ENCODE measurements at regions not wholly inside any gene's neighbourhood (a gene's known extent, or its start where the extent isn't known, plus 50 kb on each side); places are given as distances from the start of the nearest gene placed in this dataset.
"Not testable (repeated sequence)": the region's sequence is repeated elsewhere in the genome, so short reads cannot be mapped to it uniquely, and the experiment has no call there.

DNA sequence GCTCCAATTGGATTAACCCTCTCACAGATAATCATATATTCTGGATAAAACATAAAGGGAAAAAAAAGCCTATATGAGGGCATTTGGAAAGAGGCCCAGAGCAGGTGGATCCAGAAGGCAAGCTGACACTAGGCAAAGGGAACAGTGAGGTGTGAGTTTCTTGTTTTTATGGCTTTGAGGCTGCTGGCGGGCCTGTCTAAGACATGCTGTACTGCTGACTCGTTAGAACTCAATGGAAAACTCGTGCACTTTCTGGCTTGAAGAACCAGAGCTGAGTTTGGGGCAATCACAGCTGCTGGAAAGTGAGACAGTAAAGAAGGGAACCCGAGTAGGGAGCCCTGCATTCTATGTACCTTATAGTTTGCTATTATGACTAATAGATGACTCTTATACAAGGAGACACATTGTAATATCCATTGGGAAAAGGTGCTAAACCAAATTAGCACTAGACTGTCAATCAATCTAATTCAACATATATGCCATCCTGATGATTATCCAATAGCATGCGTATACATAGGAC is 637.1 kb downstream of the GATA3 start:
- no TSS peak for BruUV-seq (replicated peaks)
- H3K27ac Mint-ChIP-seq (ENCODE audit: unreplicated experiment) = no peak overlapping the region
- POLR2A ChIA-PET = no interaction called here
- Histone ChIP-seq H3K4me3 (ENCODE audit: low read depth, low read length) (no peak overlapping the region), H3K27me3 (replicated peaks; ENCODE audit: control insufficient read depth, insufficient read depth, low read length) (no peaks in the 10 kb centered on the region), H3K4me1 (no peaks in the 10 kb centered on the region), H3K9me3 (no peaks in the 10 kb centered on the region; the same call in 1 of the 2 replicates), H3K36me3 (ENCODE audit: control insufficient read depth, insufficient read depth, low read length) (no peaks in the 10 kb centered on the region)
- no peaks in the 10 kb centered on the region for H3K4me1 Mint-ChIP-seq (ENCODE audit: low read depth, unreplicated experiment)
- no peaks in the 10 kb centered on the region for H3K36me3 Mint-ChIP-seq (ENCODE audit: insufficient read depth, unreplicated experiment)
- H3K9me3 Mint-ChIP-seq (ENCODE audit: unreplicated experiment) = peaks cover 18% of the 10 kb centered on the region
- TF ChIP-seq, protein P1, sequence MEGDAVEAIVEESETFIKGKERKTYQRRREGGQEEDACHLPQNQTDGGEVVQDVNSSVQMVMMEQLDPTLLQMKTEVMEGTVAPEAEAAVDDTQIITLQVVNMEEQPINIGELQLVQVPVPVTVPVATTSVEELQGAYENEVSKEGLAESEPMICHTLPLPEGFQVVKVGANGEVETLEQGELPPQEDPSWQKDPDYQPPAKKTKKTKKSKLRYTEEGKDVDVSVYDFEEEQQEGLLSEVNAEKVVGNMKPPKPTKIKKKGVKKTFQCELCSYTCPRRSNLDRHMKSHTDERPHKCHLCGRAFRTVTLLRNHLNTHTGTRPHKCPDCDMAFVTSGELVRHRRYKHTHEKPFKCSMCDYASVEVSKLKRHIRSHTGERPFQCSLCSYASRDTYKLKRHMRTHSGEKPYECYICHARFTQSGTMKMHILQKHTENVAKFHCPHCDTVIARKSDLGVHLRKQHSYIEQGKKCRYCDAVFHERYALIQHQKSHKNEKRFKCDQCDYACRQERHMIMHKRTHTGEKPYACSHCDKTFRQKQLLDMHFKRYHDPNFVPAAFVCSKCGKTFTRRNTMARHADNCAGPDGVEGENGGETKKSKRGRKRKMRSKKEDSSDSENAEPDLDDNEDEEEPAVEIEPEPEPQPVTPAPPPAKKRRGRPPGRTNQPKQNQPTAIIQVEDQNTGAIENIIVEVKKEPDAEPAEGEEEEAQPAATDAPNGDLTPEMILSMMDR (IDR thresholded peaks at IDR 0.05; ENCODE audit: insufficient read depth in 1 of 2, low read depth in 1 of 2, low read length in 1 of 2, severe bottlenecking in 1 of 2, unreplicated experiment in 1 of 2) = no peak
- DNase-seq = no peak
- H3K4me3 Mint-ChIP-seq (ENCODE audit: unreplicated experiment) = no peak overlapping the region
- intact Hi-C loops (cut with micrococcal nuclease; ENCODE audit: unreplicated experiment) = no loop called here
- CTCF ChIA-PET = no interaction called here
- H3K27me3 Mint-ChIP-seq (ENCODE audit: insufficient read depth, unreplicated experiment) = peaks cover 3% of the 10 kb centered on the region

DNA sequence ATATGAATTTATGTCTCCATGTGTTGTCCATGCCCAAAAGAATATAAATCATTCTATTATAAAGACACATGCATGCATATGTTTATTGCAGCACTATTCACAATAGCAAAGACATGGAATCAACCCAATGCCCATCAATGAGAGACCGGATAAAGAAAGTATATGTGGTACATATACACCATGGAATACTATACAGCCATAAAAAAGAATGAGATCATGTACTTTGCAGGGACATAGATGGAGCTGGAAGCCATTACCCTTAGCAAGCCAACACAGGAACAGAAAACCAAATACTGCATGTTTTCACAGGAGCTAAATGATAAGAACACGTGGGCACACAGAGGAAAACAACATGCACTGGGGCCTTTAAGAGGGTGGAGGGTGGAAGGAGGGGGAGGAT is 639.1 kb downstream of the GATA3 start:
- H3K36me3 ChIP-seq (ENCODE audit: control insufficient read depth, insufficient read depth, low read length); intact Hi-C loops (cut with micrococcal nuclease; ENCODE audit: unreplicated experiment); BruUV-seq (replicated peaks); H3K27me3 Mint-ChIP-seq (ENCODE audit: insufficient read depth, unreplicated experiment); DNase-seq; H3K4me3 Mint-ChIP-seq (ENCODE audit: unreplicated experiment); H3K4me1 ChIP-seq; H3K27ac Mint-ChIP-seq (ENCODE audit: unreplicated experiment); H3K27me3 ChIP-seq (replicated peaks; ENCODE audit: control insufficient read depth, insufficient read depth, low read length); CTCF ChIA-PET; H3K9me3 ChIP-seq; POLR2A ChIA-PET; H3K4me1 Mint-ChIP-seq (ENCODE audit: low read depth, unreplicated experiment); H3K36me3 Mint-ChIP-seq (ENCODE audit: insufficient read depth, unreplicated experiment); H3K4me3 ChIP-seq (ENCODE audit: low read depth, low read length): not testable (repeated sequence)
- H3K9me3 Mint-ChIP-seq (ENCODE audit: unreplicated experiment) = peaks cover 18% of the 10 kb centered on the region

DNA sequence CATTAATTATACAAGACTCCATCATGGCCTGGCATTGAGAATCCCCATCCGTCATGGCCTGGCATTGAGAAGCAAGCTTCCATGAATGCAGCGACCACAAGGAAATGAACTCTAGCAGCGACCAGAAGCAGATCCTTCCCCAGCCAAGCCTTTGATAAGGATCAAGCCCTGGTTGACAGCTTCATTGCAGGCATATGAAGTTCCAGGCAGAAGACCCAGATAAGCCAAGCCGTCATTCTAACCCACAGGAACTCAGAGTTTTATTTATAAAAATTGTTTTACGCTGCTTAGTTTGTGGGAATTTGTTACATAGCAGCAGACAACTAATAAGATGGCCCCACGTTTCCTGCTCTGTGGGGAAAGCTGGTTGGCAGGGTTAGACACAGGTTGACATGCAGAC is 642.3 kb downstream of the GATA3 start:
- intact Hi-C loops (cut with micrococcal nuclease; ENCODE audit: unreplicated experiment) = no loop called here
- H3K4me1 ChIP-seq = no peaks in the 10 kb centered on the region
- no peak for DNase-seq
- H3K4me3 ChIP-seq (ENCODE audit: low read depth, low read length) = no peak overlapping the region
- Mint-ChIP-seq H3K27me3 (ENCODE audit: insufficient read depth, unreplicated experiment) (no peaks in the 10 kb centered on the region), H3K9me3 (ENCODE audit: unreplicated experiment) (peaks cover 18% of the 10 kb centered on the region), H3K4me3 (ENCODE audit: unreplicated experiment) (no peak overlapping the region), H3K4me1 (ENCODE audit: low read depth, unreplicated experiment) (no peaks in the 10 kb centered on the region), H3K27ac (ENCODE audit: unreplicated experiment) (no peak overlapping the region), H3K36me3 (ENCODE audit: insufficient read depth, unreplicated experiment) (no peaks in the 10 kb centered on the region)
- POLR2A ChIA-PET = no interaction called here
- BruUV-seq (replicated peaks) = no TSS peak
- H3K9me3 ChIP-seq = no peaks in the 10 kb centered on the region
- no peaks in the 10 kb centered on the region for H3K36me3 ChIP-seq (ENCODE audit: control insufficient read depth, insufficient read depth, low read length)
- H3K27me3 ChIP-seq (replicated peaks; ENCODE audit: control insufficient read depth, insufficient read depth, low read length) = no peaks in the 10 kb centered on the region
- TF ChIP-seq, protein P1 (IDR thresholded peaks at IDR 0.05; ENCODE audit: insufficient read depth in 1 of 2, low read depth in 1 of 2, low read length in 1 of 2, severe bottlenecking in 1 of 2, unreplicated experiment in 1 of 2) = no peak
- CTCF ChIA-PET = no interaction called here

DNA sequence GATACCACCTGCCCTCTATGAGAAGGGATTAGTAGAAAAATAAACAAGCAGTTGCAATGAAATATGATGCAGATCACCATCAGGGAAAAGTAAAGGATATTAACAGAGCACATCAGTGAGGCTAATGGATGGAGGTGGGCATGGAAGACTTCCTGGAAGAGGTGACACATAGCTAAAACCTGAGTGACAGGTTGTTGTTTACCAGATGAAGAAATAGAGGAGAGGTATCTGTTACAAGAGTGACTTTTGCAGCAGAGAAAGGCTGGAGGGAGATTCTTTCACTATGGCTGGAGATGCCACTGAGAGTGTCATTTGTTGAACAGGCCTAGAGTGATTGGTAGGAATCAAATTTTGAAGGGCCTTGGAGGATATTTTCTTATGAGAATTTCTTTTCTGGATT is 646.2 kb downstream of the GATA3 start:
- Mint-ChIP-seq H3K27ac (ENCODE audit: unreplicated experiment) (no peak overlapping the region), H3K27me3 (ENCODE audit: insufficient read depth, unreplicated experiment) (no peaks in the 10 kb centered on the region), H3K36me3 (ENCODE audit: insufficient read depth, unreplicated experiment) (no peaks in the 10 kb centered on the region), H3K4me3 (ENCODE audit: unreplicated experiment) (no peak overlapping the region), H3K9me3 (ENCODE audit: unreplicated experiment) (no peaks in the 10 kb centered on the region), H3K4me1 (ENCODE audit: low read depth, unreplicated experiment) (peaks cover 7% of the 10 kb centered on the region)
- Histone ChIP-seq H3K27me3 (replicated peaks; ENCODE audit: control insufficient read depth, insufficient read depth, low read length) (no peaks in the 10 kb centered on the region), H3K9me3 (no peaks in the 10 kb centered on the region), H3K4me1 (no peaks in the 10 kb centered on the region; the same call in 1 of the 2 replicates), H3K4me3 (ENCODE audit: low read depth, low read length) (no peak overlapping the region), H3K36me3 (ENCODE audit: control insufficient read depth, insufficient read depth, low read length) (no peaks in the 10 kb centered on the region)
- CTCF ChIA-PET = no interaction called here
- intact Hi-C loops (cut with micrococcal nuclease; ENCODE audit: unreplicated experiment) = no loop called here
- POLR2A ChIA-PET = no interaction called here
- no TSS peak for BruUV-seq (replicated peaks)
- TF ChIP-seq, protein P1 (IDR thresholded peaks at IDR 0.05; ENCODE audit: insufficient read depth in 1 of 2, low read depth in 1 of 2, low read length in 1 of 2, severe bottlenecking in 1 of 2, unreplicated experiment in 1 of 2) = no peak
- no peak for DNase-seq
